OCI-M1 (cell line): ENCODE measurements at regions not wholly inside any gene's neighbourhood (a gene's known extent, or its start where the extent isn't known, plus 50 kb on each side); places are given as distances from the start of the nearest gene placed in this dataset.

Experiments used
- DNase-seq: peaks from one replicate; lab custom pipeline; 2025; lab: John Stamatoyannopoulos, UW

DNA sequence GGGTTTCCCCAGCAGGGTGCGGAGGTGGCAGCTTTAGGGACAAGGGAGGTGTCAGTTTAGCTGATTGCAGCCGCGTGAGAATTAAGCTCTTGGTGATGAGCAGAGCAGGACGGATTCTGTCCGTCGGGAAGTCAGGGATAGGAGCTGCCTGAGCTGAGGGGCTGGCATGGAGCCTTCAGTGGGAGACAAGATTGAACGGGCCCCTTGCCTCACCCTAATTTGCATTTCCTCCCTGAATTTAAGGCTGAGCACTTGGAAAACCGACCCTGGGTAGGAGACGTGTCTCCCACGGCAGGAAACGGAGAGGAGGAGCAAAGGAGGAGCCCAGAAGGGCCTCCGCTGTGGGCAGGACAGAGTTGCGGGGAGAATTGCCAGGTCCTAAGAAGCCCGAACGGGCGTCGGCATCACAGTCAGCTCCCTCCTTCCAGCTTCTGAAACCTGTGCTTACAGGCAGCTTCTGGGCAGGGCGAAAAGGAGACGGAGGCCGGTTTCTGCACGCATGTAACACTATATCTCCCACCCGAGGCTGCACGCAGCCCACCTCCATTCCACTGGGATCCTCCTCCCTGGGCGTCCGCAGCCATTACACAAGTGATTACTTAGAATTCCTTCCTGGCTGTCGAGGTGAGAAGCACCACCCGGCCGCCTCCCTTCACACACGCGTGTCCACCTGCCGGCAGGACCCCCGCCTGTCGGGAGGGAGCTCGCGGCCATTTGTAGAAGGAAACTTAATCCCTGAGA lies 345.8 kb downstream of the BRD1 start:
- DNase-seq = no peak

- peak; percentile 38 for DNase-seq
Measured at GRCh38 chr22:49480896-49481658, 346.6 kb downstream of the BRD1 start.

GRCh38 chr22:49480331-49480730 lies 347.3 kb downstream of the BRD1 start:
- no peak for DNase-seq

GRCh38 chr22:49479566-49479965 lies 348.1 kb downstream of the BRD1 start:
- DNase-seq = no peak

- DNase-seq = no peak
Measured at GRCh38 chr22:49476800-49477400, 350.8 kb downstream of the BRD1 start.

- no peak for DNase-seq
Measured at GRCh38 chr22:49476176-49476575, 351.5 kb downstream of the BRD1 start.

GRCh38 chr22:49475253-49475652 lies 352.4 kb downstream of the BRD1 start:
- DNase-seq = no peak

DNA sequence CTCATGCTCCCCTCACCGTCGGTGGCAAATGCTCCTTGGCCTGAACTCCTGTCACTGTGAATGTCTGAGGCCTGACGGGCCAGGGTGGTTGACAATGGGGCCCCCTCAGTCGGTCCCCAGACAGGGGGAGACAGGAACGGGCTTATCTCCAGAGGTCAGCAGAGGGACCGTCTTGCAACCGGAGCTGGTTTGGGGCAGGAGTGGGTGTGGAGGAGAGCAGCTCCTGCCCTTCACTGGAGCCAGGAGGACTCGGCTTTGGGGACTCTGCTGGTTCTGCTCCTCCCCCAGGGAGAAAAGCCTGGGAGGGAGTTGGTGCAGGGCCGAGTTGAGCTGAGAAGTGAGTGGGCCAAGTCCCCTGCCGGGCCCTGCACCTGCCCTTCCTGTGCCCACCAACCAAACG lies 354.4 kb downstream of the BRD1 start:
- no peak for DNase-seq

DNA sequence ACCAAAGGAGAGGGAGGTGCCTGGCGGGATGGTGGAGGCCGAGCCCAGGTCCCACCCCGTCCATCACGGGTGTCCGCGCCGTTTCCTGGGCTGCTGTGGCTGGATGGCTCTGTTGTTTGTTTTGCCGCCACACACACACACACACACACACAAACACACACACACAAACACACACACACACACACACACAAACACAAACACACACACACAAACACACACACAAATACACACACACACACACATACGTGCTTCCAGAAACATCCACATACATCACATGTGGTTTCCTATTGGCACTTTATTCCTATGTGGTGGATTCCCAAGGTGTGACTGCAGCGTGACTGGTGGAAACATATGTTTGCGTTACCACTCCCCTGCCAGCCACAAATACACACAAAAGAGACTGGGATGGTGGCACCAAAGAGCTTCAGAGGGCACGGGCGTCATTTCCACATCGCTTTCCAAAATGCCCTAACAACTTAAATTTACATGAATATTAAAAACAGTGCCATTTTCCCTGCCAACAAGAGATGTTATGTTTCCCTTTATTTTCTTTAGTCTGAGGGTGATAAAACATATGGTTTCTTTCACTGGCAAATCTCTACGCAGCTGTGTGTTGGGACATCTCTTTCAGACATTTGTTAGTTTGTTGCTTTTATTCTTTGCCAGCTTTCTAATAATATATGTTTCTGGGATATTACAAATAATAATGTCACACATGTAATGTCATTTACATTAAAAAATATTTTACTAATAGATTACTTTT lies 356.8 kb downstream of the BRD1 start:
- no peak for DNase-seq

GRCh38 chr22:49469896-49470740 lies 357.6 kb downstream of the BRD1 start:
- no peak for DNase-seq

DNA sequence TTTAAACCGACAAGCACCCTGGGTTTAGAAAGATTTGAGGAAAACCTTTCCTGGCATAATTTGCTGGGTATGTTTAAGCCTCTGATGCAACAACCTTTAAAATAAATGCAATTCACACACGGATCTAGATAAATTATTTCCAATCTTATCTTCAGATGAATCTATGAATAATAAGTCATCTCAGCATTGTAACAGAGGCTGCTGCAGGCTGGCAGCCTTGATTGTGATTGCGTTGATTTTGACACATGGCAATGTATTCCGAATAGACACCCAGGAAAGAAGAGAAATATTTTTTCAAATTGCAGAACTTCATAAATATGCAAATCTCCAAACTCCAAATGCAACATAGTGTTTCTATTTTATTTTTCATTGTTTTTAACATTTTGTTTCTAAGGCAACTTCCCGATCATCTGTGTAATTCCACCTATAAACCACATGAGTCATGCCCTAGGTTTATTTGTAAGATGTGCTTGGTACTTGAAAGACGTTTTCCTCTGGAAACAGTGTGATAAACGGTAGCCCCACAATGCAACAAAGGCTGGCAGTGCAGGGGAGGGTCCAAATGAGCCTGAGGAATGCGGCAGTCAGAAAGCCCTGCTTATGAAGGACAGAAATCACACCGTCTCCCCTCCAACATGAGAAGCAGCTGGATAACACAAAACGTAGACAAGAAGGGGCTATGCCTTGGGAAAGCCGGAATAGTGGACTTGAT lies 359.0 kb downstream of the BRD1 start:
- DNase-seq = no peak

GRCh38 chr22:49466878-49467595 lies 360.6 kb downstream of the BRD1 start:
- DNase-seq = no peak

DNA sequence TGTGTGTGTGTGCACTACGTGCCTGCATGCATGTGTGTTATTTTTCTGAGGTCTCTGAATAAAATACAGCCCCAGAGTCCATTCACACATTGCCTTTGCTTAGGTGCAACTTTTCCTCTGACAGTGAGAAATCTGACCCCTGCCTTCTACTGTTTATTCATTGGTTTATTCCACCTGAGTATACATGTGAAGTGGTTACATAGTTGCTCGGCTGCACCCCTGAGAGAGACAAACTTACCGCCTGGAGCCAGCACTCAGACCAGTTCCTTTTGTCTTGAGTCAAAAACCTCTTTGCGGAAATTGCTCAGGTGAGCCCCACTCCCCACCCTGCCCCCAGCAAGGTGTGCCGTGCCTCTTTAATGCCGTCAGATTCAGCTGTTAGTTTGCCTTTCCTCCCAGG lies 363.6 kb downstream of the BRD1 start:
- DNase-seq = no peak

- DNase-seq = peak; percentile 86
Measured at GRCh38 chr22:49462795-49463194, 364.9 kb downstream of the BRD1 start.

DNA sequence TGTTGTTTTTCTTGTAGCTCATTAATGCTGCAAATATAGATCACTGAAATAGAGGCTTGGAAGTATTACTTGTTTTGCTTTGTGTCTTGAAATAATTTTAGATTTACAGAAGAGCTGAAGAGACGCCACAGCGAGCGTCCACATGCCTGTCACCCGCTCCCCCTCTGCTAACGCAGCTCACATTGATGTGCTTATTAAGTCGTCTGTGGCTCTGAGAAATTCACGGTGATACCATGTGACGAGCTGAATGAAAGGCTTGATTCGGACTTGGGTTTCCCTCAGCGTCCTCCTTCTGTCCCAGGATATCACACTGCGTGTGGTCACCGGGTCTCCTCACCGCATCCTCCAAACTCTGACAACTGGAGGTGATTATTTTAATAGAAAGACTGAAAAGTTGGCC lies 365.4 kb downstream of the BRD1 start:
- no peak for DNase-seq

GRCh38 chr22:49461674-49462073 lies 366.0 kb downstream of the BRD1 start:
- no peak for DNase-seq

- peak; percentile 50 for DNase-seq
Measured at GRCh38 chr22:49460592-49461281, 366.9 kb downstream of the BRD1 start.

DNA sequence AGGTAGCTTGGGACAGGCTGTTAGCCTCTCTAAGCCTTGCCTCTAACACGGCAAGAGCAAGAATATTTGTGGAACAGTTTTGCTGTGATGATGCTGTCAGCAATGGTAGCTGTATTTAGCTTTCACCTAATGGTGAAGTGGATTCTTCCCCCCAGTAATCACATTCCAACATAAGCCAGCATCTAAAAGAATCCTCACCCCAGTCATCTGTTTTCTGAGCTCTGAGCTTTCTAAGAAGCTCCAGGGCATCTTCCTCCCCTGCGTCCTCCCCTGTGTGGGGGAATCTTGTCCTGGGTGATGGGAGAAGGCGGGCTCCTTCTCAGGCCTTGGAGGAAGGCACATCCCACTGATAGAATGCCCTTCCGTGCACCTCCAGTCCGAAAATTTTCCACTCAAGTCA lies 367.6 kb downstream of the BRD1 start:
- DNase-seq = no peak

GRCh38 chr22:49458708-49459099 lies 369.0 kb downstream of the BRD1 start:
- no peak for DNase-seq
